ENCODE measurements at regions not wholly inside any gene's neighbourhood (a gene's known extent, or its start where the extent isn't known, plus 50 kb on each side); places are given as distances from the start of the nearest gene placed in this dataset.

DNA sequence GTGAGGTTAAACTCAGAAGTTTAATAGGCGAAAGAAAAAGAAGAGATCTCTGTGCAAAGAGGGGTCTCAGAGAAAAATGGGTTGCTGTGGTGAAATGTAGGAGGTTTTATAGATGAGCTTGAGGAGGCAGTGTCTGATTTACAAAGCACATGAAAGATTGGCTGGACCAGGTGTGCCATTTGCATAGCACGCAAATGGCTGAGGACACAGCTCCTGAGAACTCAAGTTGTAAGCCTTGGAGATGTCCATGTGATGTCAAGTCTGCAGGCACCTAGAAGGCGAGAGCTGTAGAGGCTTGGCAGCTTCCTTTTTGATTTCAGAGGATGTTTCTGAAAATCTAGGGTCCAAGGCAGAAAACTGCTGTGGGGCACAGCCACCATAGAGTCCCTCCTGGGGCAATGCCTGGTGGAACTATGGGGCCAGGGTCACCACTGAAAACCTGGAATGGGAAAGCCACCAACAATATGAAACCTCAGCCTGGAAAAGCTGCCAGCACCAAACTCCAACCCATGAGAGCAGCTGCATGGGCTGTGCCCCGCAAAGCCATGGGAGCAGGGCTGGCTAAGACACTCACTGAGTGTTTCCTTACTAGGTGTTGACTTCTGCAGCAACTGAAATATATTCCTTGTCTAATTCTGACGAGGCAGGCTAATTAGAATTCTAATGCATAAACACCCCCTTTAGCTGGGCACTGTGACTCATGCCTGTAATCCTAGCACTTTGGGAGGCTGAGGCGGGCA, 96.9 kb upstream of the TNS3 start:
- Histone ChIP-seq H4K8ac (ENCODE audit: extremely low read depth, insufficient read depth, low read length) (no peak overlapping the region), H2AFZ (ENCODE audit: low read length) (no peak overlapping the region), H3K56ac (replicated peaks; ENCODE audit: insufficient read length, low read depth, low read length) (no peak overlapping the region), H3K4me1 (replicated peaks in 1 of 4; ENCODE audit: control insufficient read depth in 3 of 4, insufficient read depth in 4 of 4, low read length in 3 of 4) (peaks cover 2 to 14% (median 8%) of the 10 kb centered on the region in 4 experiments; a peak in 6 of 7 replicates), H3K4me2 (ENCODE audit: insufficient read depth in 1 of 2, low read depth in 2 of 2, low read length in 2 of 2) (no peak overlapping the region; a peak in 1 of 4 replicates), H3K23me2 (ENCODE audit: low read depth, low read length) (peaks cover 3% of the 10 kb centered on the region; the same call in 1 of the 2 replicates), H3K27me3 (replicated peaks in 1 of 4; ENCODE audit: control insufficient read depth in 3 of 4, extremely low read depth in 1 of 4, insufficient read depth in 3 of 4, low read length in 3 of 4) (no peaks in the 10 kb centered on the region), H3K4me3 (ENCODE audit: extremely low read depth in 1 of 4, insufficient read depth in 2 of 4, low read depth in 3 of 4, low read length in 4 of 4) (no peak overlapping the region), H3K14ac (ENCODE audit: insufficient read length) (no peak overlapping the region), H2BK120ac (replicated peaks; ENCODE audit: low read depth, low read length) (no peak overlapping the region), H4K91ac (replicated peaks; ENCODE audit: insufficient read length, low read length) (peak overlapping the region; percentile 49), H2BK12ac (ENCODE audit: low read depth, low read length) (peak overlapping the region; percentile 29), H2BK15ac (ENCODE audit: low read length) (no peak overlapping the region), H2BK20ac (ENCODE audit: low read length) (peak overlapping the region; percentile 80; the same call in 1 of the 2 replicates), H4K5ac (ENCODE audit: insufficient read length, low read depth, low read length) (no peak overlapping the region), H3K4ac (replicated peaks; ENCODE audit: insufficient read length, low read depth, low read length) (no peak overlapping the region), H2AK5ac (ENCODE audit: low read depth, low read length) (peak overlapping the region; percentile 2; the same call in 1 of the 2 replicates), H3K9ac (replicated peaks in 1 of 4; ENCODE audit: extremely low read depth in 1 of 4, low read depth in 3 of 4, low read length in 3 of 4) (no peak overlapping the region), H3K27ac (ENCODE audit: low read depth, low read length) (no peak overlapping the region), H2BK5ac (ENCODE audit: low read depth, low read length) (peak overlapping the region; percentile 60; the same call in 1 of the 2 replicates), H4K20me1 (replicated peaks in 1 of 2; ENCODE audit: control insufficient read depth in 1 of 2, insufficient read depth in 2 of 2, low read length in 2 of 2) (no peaks in the 10 kb centered on the region), H3K79me1 (ENCODE audit: low read depth, low read length) (no peaks in the 10 kb centered on the region), H3K23ac (ENCODE audit: insufficient read length) (no peak overlapping the region), H3K36me3 (ENCODE audit: control insufficient read depth in 2 of 4, insufficient read depth in 4 of 4, low read length in 3 of 4) (no peaks in the 10 kb centered on the region), H3K18ac (ENCODE audit: extremely low read depth, low read length) (peak overlapping the region; percentile 95; the same call in 1 of the 2 replicates), H3K9me3 (ENCODE audit: insufficient read depth in 2 of 2, low read depth in 1 of 2, low read length in 1 of 2) (0 out of 4 replicates have a peak, but pooled peaks cover 0 to 10% of the 10 kb centered on the region in 2 experiments), H3K79me2 (ENCODE audit: control insufficient read depth in 1 of 2, insufficient read depth in 2 of 2, low read length in 2 of 2) (no peaks in the 10 kb centered on the region)
- DNase-seq (ENCODE audit: low read depth in 1 of 2, low spot score in 2 of 2) (no peak), FAIRE-seq (no peak)
- CTCF ChIA-PET (ENCODE audit: partially characterized antibody), result interaction anchor here (1.1 kb wide), 1 partner anchor 118 kb away, joined by 3 read pairs; no protein-coding TSS in a partner anchor
- POLR2A ChIA-PET (ENCODE audit: partially characterized antibody), result interaction anchor here (1.2 kb wide), 1 partner anchor 38 kb away, joined by 3 read pairs; no protein-coding TSS in a partner anchor
- no peak for TF ChIP-seq CREB1 (IDR thresholded peaks at IDR 0.05)
- 87% methylated on average over 6 of the region's 6 CpGs; no CpG with 5 or more reads in 1 of the 2 experiments for WGBS, 2 experiments (ENCODE audit: extremely low coverage in 1 of 2, insufficient coverage in 1 of 2, insufficient read length in 1 of 2, insufficient replicate concordance in 2 of 2, low coverage in 1 of 2, low lambda C conversion rate in 2 of 2, missing lambda C conversion rate in 1 of 2)
